Heart left ventricle (tissue), 13 donors: ENCODE measurements at regions not wholly inside any gene's neighbourhood (a gene's known extent, or its start where the extent isn't known, plus 50 kb on each side); places are given as distances from the start of the nearest gene placed in this dataset.

ENCODE experiments used
- POLR2A ChIP-seq, 2 donors: fragments of 450-650 bp; IDR thresholded peaks; one replicate each; pipeline ENCODE4 v1.6.1; 2017; ENCODE audit warnings: antibody characterized with exemption in 2 of 2, mild to moderate bottlenecking in 2 of 2, moderate library complexity in 2 of 2
- TF ChIP-seq, protein P1 (sequence below), 12 donors: fragments of 200-600 bp; sonication (generic) in 4 of 12; IDR thresholded peaks; one replicate each; pipeline versions ENCODE4 v1.5.0 to v1.8.0; 2018 to 2022; ENCODE audit warnings: antibody characterized with exemption in 12 of 12, mild to moderate bottlenecking in 5 of 12
- donor health status: ischemic (EF 13 %, LVEDD 7.1; RV severe dilation, severe dysfunction).
- donor health status: DM: no; HTN: yes; CAD: no.
- donor health status: DM: no; HTN: no; CAD: no.
- donor health status: ischemic (EF 25% LVEDD 6.9; RV normal size, moderate dysfunction).
- donor health status: ischemic (EF 25% LVEDD 5.7; RV mildly dilated, moderate dysfunction).
- donor health status: ischemic (EF 35%, LVEDD 5.7; RV mildly dilated, moderate dysfunction).
- donor health status: nonischemic (EF 11% LVEDD 7.7; RV severe dilation, severe dysfunction).
- donor health status: DM: yes; HTN: yes; CAD: no.
- donor health status: PGD.
- donor health status: ischemic (EF 29% LVEDD 5.4; RV normal size, mild dysfunction).
- donor health status: nonischemic (EF 23%, LVEDD 6.1; RV moderate dilation, normal function).

DNA sequence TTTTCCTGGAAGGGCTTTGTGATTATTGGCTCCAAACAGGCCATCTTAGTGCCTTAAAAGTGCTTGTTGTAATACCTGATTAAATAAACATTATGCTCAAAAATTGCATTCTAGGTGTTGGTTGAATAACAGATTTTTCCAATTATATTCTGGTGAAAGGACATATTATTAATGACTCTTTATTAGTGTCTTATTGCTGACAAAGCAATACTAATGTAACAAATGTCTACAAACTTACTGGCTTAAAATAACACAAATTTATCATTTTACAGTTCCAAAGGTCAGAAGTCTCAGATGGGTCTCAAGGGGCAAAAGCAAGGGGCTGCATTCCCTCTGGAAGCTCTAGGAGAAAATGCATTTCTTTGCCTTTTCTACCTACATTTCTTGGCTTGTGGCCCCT is 86.9 kb upstream of the CPM start:
- TF ChIP-seq, protein P1, sequence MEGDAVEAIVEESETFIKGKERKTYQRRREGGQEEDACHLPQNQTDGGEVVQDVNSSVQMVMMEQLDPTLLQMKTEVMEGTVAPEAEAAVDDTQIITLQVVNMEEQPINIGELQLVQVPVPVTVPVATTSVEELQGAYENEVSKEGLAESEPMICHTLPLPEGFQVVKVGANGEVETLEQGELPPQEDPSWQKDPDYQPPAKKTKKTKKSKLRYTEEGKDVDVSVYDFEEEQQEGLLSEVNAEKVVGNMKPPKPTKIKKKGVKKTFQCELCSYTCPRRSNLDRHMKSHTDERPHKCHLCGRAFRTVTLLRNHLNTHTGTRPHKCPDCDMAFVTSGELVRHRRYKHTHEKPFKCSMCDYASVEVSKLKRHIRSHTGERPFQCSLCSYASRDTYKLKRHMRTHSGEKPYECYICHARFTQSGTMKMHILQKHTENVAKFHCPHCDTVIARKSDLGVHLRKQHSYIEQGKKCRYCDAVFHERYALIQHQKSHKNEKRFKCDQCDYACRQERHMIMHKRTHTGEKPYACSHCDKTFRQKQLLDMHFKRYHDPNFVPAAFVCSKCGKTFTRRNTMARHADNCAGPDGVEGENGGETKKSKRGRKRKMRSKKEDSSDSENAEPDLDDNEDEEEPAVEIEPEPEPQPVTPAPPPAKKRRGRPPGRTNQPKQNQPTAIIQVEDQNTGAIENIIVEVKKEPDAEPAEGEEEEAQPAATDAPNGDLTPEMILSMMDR (IDR thresholded peaks at IDR 0.05) = no peak
- no peak for TF ChIP-seq POLR2A (IDR thresholded peaks at IDR 0.05)
